ENCODE measurements at regions not wholly inside any gene's neighbourhood (a gene's known extent, or its start where the extent isn't known, plus 50 kb on each side); places are given as distances from the start of the nearest gene placed in this dataset.

- no peak overlapping the region for H3K4me3 ChIP-seq (replicated peaks; ENCODE audit: low read depth, low read length)
- TF ChIP-seq CTCF (IDR thresholded peaks at IDR 0.05; ENCODE audit: low read length, missing control alignments): no peak
These were observed 330.1 kb upstream of the MGMT start for GRCh38 chr10:129136951-129137350.

DNA sequence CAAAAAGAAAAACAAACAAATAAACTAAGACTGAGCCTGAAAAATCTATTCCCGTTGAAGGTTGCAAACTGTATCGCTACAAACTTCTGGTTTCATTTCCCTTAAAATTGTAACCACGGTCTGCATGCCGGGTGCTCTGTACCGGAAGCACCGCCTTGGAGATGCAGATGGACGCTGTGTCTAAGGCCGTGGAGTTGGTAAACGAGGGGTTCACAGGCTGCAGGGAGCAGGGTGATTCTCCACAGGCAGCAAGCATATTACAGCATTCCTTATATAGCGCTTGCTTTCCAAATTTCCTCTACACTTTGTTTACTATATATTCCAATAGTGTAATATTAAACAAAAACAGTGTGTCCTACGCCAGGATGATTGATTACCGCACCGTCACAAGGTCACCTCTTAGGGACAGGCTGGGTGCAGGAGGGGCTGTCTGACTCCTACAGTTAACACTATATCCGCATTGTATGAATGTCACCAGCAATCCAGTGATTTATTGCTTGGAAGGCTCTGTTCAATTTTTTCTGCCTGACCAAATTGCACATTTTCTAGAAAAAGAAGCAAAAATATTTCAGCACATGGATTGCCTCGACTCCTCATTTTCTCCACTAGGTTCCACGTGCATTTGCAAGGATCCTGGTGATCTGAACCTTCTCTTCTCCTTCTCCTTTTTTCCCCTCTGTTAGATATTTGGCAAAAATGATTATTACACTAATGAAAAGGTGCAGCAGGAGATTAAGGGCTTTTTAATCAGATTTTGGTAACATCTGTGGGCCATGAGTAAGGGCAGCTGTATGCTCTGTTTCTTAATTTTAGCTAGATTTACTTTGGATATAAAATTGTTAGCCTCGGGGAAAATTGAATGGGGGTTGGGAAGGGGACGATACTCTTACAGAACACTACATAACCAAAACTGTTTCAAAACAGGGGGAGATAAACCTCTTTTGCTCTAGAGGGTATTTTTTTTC is 325.8 kb upstream of the MGMT start:
- no peak for DNase-seq (ENCODE audit: low read depth)
- H3K4me3 ChIP-seq (replicated peaks; ENCODE audit: low read depth, low read length): no peak overlapping the region
- no peak for TF ChIP-seq CTCF (IDR thresholded peaks at IDR 0.05; ENCODE audit: low read length, missing control alignments)

More at GRCh38 chr10:129136951-129137350, 330.1 kb upstream of the MGMT start:
- DNase-seq (ENCODE audit: low read depth): no peak

GRCh38 chr10:129151281-129151680 is 315.8 kb upstream of the MGMT start:
- no peak for DNase-seq (ENCODE audit: low read depth)
- TF ChIP-seq CTCF (IDR thresholded peaks at IDR 0.05; ENCODE audit: low read length, missing control alignments): no peak
- H3K4me3 ChIP-seq (replicated peaks; ENCODE audit: low read depth, low read length): no peak overlapping the region

GRCh38 chr10:129156406-129156805 is 310.6 kb upstream of the MGMT start:
- TF ChIP-seq CTCF (IDR thresholded peaks at IDR 0.05; ENCODE audit: low read length, missing control alignments): no peak
- DNase-seq (ENCODE audit: low read depth): no peak

DNA sequence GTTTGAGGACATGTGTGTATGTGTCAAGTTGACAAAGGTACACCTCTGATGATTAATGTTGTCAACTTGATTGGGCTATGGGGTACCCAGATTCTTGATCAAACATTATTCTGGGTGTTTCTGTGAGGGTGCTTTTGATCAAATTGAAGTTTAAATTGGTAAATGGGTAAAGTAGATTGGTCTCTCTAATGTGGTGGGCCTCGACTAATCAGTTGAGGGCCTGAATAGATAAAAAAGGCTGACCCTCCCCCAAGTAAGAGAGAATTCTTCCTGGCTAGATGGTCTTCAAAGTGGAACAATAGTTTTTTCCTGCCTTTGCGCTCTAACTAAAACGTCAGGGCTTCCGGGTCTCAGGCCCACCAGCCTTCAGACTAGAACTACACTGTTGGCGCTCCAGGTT is 309.9 kb upstream of the MGMT start:
- TF ChIP-seq CTCF (IDR thresholded peaks at IDR 0.05; ENCODE audit: low read length, missing control alignments): no peak
- no peak overlapping the region for H3K4me3 ChIP-seq (replicated peaks; ENCODE audit: low read depth, low read length)
- no peak for DNase-seq (ENCODE audit: low read depth)

More at GRCh38 chr10:129156406-129156805, 310.6 kb upstream of the MGMT start:
- H3K4me3 ChIP-seq (replicated peaks; ENCODE audit: low read depth, low read length): no peak overlapping the region

DNA sequence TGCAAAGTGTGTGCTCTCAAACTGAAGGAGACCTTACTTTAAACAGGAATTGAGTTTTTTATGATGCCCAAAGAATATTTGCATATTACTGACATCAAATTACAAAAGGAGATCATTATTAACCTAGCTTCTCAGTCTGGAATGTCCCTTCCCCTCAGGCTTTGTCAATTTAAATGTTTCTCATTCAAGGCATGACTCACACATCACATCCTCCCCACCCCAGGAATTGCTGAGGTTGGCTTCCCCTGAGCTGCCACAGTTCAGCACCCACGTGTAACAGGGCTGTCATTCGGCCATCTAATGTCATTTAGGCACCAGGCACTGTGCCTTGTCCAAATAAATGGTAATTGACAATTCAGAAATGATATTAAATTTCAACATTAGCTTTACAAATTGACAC is 305.9 kb upstream of the MGMT start:
- peak; percentile 6 for DNase-seq (ENCODE audit: low read depth)
- no peak overlapping the region for H3K4me3 ChIP-seq (replicated peaks; ENCODE audit: low read depth, low read length)
- TF ChIP-seq CTCF (IDR thresholded peaks at IDR 0.05; ENCODE audit: low read length, missing control alignments): no peak

Data from fibroblast of pulmonary artery (primary cell).